Peyer's patch (tissue), 4 donors: ENCODE measurements at regions not wholly inside any gene's neighbourhood (a gene's known extent, or its start where the extent isn't known, plus 50 kb on each side); places are given as distances from the start of the nearest gene placed in this dataset.

ENCODE experiments used
- POLR2A ChIP-seq, 2 donors: fragments of 450-650 bp; IDR thresholded peaks; one replicate each; pipeline ENCODE4 v1.5.1; 2017; ENCODE audit warnings: antibody characterized with exemption in 2 of 2, mild to moderate bottlenecking in 2 of 2, moderate library complexity in 2 of 2
- TF ChIP-seq, protein P1 (sequence below), 6 experiments: fragments of 450-650 bp in 4 of 6; fragments of 200-600 bp in 2 of 6; sonication (generic) in 1 of 6; IDR thresholded peaks; one replicate each; pipeline ENCODE4 v1.5.1; 2017 to 2019; ENCODE audit warnings: antibody characterized with exemption in 6 of 6, mild to moderate bottlenecking in 3 of 6, moderate library complexity in 1 of 6

- TF ChIP-seq, protein P1, sequence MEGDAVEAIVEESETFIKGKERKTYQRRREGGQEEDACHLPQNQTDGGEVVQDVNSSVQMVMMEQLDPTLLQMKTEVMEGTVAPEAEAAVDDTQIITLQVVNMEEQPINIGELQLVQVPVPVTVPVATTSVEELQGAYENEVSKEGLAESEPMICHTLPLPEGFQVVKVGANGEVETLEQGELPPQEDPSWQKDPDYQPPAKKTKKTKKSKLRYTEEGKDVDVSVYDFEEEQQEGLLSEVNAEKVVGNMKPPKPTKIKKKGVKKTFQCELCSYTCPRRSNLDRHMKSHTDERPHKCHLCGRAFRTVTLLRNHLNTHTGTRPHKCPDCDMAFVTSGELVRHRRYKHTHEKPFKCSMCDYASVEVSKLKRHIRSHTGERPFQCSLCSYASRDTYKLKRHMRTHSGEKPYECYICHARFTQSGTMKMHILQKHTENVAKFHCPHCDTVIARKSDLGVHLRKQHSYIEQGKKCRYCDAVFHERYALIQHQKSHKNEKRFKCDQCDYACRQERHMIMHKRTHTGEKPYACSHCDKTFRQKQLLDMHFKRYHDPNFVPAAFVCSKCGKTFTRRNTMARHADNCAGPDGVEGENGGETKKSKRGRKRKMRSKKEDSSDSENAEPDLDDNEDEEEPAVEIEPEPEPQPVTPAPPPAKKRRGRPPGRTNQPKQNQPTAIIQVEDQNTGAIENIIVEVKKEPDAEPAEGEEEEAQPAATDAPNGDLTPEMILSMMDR (IDR thresholded peaks at IDR 0.05), result no peak
- TF ChIP-seq POLR2A (IDR thresholded peaks at IDR 0.05), result no peak
Measured at GRCh38 chr3:145735631-145736030, 425.4 kb downstream of the PLOD2 start.
